A549 (cell line): ENCODE measurements at regions not wholly inside any gene's neighbourhood (a gene's known extent, or its start where the extent isn't known, plus 50 kb on each side); places are given as distances from the start of the nearest gene placed in this dataset.

Experiments
- CBX8 ChIP-seq: fragments of 200-600 bp; sonication (generic); IDR thresholded peaks from 2 replicates; pipeline ENCODE4 v1.6.1; 2016
- CHD4 ChIP-seq: fragments of 200-600 bp; sonication (generic); IDR thresholded peaks from 2 replicates; pipeline ENCODE4 v1.6.1; 2016; ENCODE audit warnings: antibody characterized with exemption, mild to moderate bottlenecking, borderline replicate concordance
- CTCF ChIP-seq: fragments of >200 bp; sonication (Bioruptor Twin); formaldehyde crosslinking; IDR thresholded peaks from 3 replicates; pipeline ENCODE4 v1.5.1; 2016
- HDAC2 ChIP-seq: fragments of 200-600 bp; sonication (generic); IDR thresholded peaks from 2 replicates; pipeline ENCODE4 v1.6.1; 2016
- JUN ChIP-seq, 2 experiments: fragments of >200 bp; sonication (Bioruptor Twin); formaldehyde crosslinking; IDR thresholded peaks; 2 replicates in 1 of 2; 3 replicates in 1 of 2; pipeline ENCODE4 v1.6.1; 2016 to 2017
- MAX ChIP-seq: IDR thresholded peaks from 2 replicates; pipeline ENCODE4 v1.6.1; 2012
- POLR2A ChIP-seq: IDR thresholded peaks from 2 replicates; pipeline ENCODE4 v1.6.1; 2012; ENCODE audit warnings: mild to moderate bottlenecking, low read length
- REST ChIP-seq: fragments of 200-600 bp; sonication (generic); IDR thresholded peaks from 2 replicates; pipeline ENCODE4 v1.6.1; 2016; ENCODE audit warnings: antibody characterized with exemption, mild to moderate bottlenecking, moderate library complexity
- USF2 ChIP-seq: fragments of 450-650 bp; IDR thresholded peaks from 2 replicates; pipeline ENCODE4 v1.6.1; 2014; ENCODE audit warnings: antibody characterized with exemption

GRCh38 chr15:93694033-93694432 lies 537.3 kb upstream of the MCTP2 start:
- no peak for TF ChIP-seq HDAC2
- no peak for TF ChIP-seq CHD4
- TF ChIP-seq JUN (IDR thresholded peaks at IDR 0.05) = no peak
- TF ChIP-seq POLR2A = no peak
- TF ChIP-seq CTCF = no peak
- no peak for TF ChIP-seq USF2
- no peak for TF ChIP-seq MAX
- TF ChIP-seq REST = no peak
- TF ChIP-seq CBX8 = no peak
